Heart left ventricle (tissue), 13 donors: ENCODE measurements at regions not wholly inside any gene's neighbourhood (a gene's known extent, or its start where the extent isn't known, plus 50 kb on each side); places are given as distances from the start of the nearest gene placed in this dataset.

Source experiments
- CTCF ChIP-seq, 12 donors: fragments of 200-600 bp; sonication (generic) in 4 of 12; IDR thresholded peaks; one replicate each; pipeline versions ENCODE4 v1.5.0 to v1.8.0; 2018 to 2022; ENCODE audit warnings: antibody characterized with exemption in 12 of 12, mild to moderate bottlenecking in 5 of 12
- POLR2A ChIP-seq, 2 donors: fragments of 450-650 bp; IDR thresholded peaks; one replicate each; pipeline ENCODE4 v1.6.1; 2017; ENCODE audit warnings: antibody characterized with exemption in 2 of 2, mild to moderate bottlenecking in 2 of 2, moderate library complexity in 2 of 2
- donor health status: ischemic (EF 13 %, LVEDD 7.1; RV severe dilation, severe dysfunction).
- donor health status: DM: no; HTN: yes; CAD: no.
- donor health status: DM: no; HTN: no; CAD: no.
- donor health status: ischemic (EF 25% LVEDD 6.9; RV normal size, moderate dysfunction).
- donor health status: ischemic (EF 25% LVEDD 5.7; RV mildly dilated, moderate dysfunction).
- donor health status: ischemic (EF 35%, LVEDD 5.7; RV mildly dilated, moderate dysfunction).
- donor health status: nonischemic (EF 11% LVEDD 7.7; RV severe dilation, severe dysfunction).
- donor health status: DM: yes; HTN: yes; CAD: no.
- donor health status: PGD.
- donor health status: ischemic (EF 29% LVEDD 5.4; RV normal size, mild dysfunction).
- donor health status: nonischemic (EF 23%, LVEDD 6.1; RV moderate dilation, normal function).

GRCh38 chr3:170752571-170753155 is 117.3 kb downstream of the RPL22L1 start:
- TF ChIP-seq CTCF (IDR thresholded peaks at IDR 0.05) (no peak), POLR2A (IDR thresholded peaks at IDR 0.05) (no peak)
